GM18498 (cell line): ENCODE measurements at regions not wholly inside any gene's neighbourhood (a gene's known extent, or its start where the extent isn't known, plus 50 kb on each side); places are given as distances from the start of the nearest gene placed in this dataset.
"Not testable (repeated sequence)": the region's sequence is repeated elsewhere in the genome, so short reads cannot be mapped to it uniquely, and the experiment has no call there.

Experiments
- ATAC-seq: cut with Tn5 transposase; IDR thresholded peaks from one replicate; pipeline ENCODE4 v1.9.1; 2021; ENCODE audit warnings: mild to moderate bottlenecking, moderate library complexity; ENCODE audit not compliant: unreplicated experiment

- ATAC-seq, result no peak
Observed at GRCh38 chr6:21874372-21874771, 280.8 kb downstream of the SOX4 start.

- ATAC-seq, result not testable (repeated sequence)
Observed at GRCh38 chr6:21877037-21877436, 283.5 kb downstream of the SOX4 start.

GRCh38 chr6:21880249-21880648, 286.7 kb downstream of the SOX4 start:
- ATAC-seq, result not testable (repeated sequence)

- ATAC-seq, result no peak
Observed at GRCh38 chr6:21881969-21882465, 288.5 kb downstream of the SOX4 start.

GRCh38 chr6:21883595-21884328, 290.2 kb downstream of the SOX4 start:
- no peak for ATAC-seq

GRCh38 chr6:21885111-21885510, 291.6 kb downstream of the SOX4 start:
- no peak for ATAC-seq

- no peak for ATAC-seq
Observed at GRCh38 chr6:21885532-21886114, 292.1 kb downstream of the SOX4 start.

- no peak for ATAC-seq
Observed at GRCh38 chr6:21886542-21887151, 293.1 kb downstream of the SOX4 start.

GRCh38 chr6:21887231-21888185, 294.0 kb downstream of the SOX4 start:
- ATAC-seq, result no peak

GRCh38 chr6:21891080-21891479, 297.5 kb downstream of the SOX4 start:
- no peak for ATAC-seq

GRCh38 chr6:21893793-21894192, 300.2 kb downstream of the SOX4 start:
- no peak for ATAC-seq

- ATAC-seq, result no peak
Observed at GRCh38 chr6:21895555-21895954, 302.0 kb downstream of the SOX4 start.

GRCh38 chr6:21898107-21898796, 304.7 kb downstream of the SOX4 start:
- ATAC-seq, result no peak

GRCh38 chr6:21899708-21900107, 306.2 kb downstream of the SOX4 start:
- ATAC-seq, result no peak

GRCh38 chr6:21900730-21901129, 307.2 kb downstream of the SOX4 start:
- no peak for ATAC-seq

- no peak for ATAC-seq
Observed at GRCh38 chr6:21902628-21903169, 309.1 kb downstream of the SOX4 start.

GRCh38 chr6:21905531-21905930, 312.0 kb downstream of the SOX4 start:
- no peak for ATAC-seq

- no peak for ATAC-seq
Observed at GRCh38 chr6:21906826-21907225, 313.3 kb downstream of the SOX4 start.

GRCh38 chr6:21907291-21907690, 313.7 kb downstream of the SOX4 start:
- no peak for ATAC-seq
